GM23248 (cell line): ENCODE measurements at regions not wholly inside any gene's neighbourhood (a gene's known extent, or its start where the extent isn't known, plus 50 kb on each side); places are given as distances from the start of the nearest gene placed in this dataset.

Experiments
- EZH2 ChIP-seq: fragments of 200-600 bp; sonication (generic); IDR thresholded peaks from 2 replicates; pipeline ENCODE4 v1.6.1; 2018; ENCODE audit warnings: antibody characterized with exemption, mild to moderate bottlenecking; ENCODE audit not compliant: insufficient read depth, poor library complexity, severe bottlenecking
- EZH2phosphoT487 ChIP-seq: fragments of 200-600 bp; sonication (generic); IDR thresholded peaks from 2 replicates; pipeline ENCODE4 v1.6.1; 2018; ENCODE audit warnings: antibody characterized with exemption, moderate library complexity, mild to moderate bottlenecking, low read depth; ENCODE audit not compliant: insufficient read depth

DNA sequence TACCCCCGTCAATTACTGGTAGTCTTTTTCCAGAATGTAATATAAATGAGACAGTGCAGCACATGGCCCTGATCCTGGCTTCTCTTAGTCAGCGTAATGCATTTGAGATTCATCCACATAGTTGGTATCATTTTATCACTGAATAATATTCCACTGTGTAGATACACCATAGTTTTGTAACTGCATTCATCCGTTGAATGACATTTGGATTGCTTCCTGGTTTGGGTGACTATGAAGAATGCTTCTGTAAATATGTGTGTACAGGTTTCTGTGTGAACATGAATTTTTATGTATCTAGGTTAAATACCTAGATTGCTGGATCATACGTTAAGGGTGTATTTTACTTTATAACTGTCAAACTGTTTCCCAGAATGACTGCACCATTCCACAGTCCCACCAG is 62.6 kb upstream of the STMND1 start:
- no peak for TF ChIP-seq EZH2phosphoT487
- no peak for TF ChIP-seq EZH2
